Spleen (tissue), 11 donors: ENCODE measurements at regions not wholly inside any gene's neighbourhood (a gene's known extent, or its start where the extent isn't known, plus 50 kb on each side); places are given as distances from the start of the nearest gene placed in this dataset.

Experiments used
- DNase-seq: peaks from one replicate; pipeline ENCODE4 v3.0.0-alpha.2; 2020
- H3K27ac ChIP-seq, 8 donors: fragments of 200-600 bp; sonication (generic) in 7 of 8; 1 replicate in 4 of 8; 2 replicates in 4 of 8; pipeline versions ENCODE4 v1.5.0 to v1.8.0; 2016 to 2021; ENCODE audit warnings: inconsistent platforms in 4 of 8, mild to moderate bottlenecking in 4 of 8, moderate library complexity in 1 of 8
- H3K27me3 ChIP-seq, 7 donors: fragments of 200-600 bp; sonication (generic) in 6 of 7; replicated peaks in 1 of 7; 1 replicate in 4 of 7; 2 replicates in 3 of 7; pipeline versions ENCODE4 v1.5.0 to v1.8.0; 2016 to 2021; ENCODE audit warnings: inconsistent platforms in 3 of 7, mild to moderate bottlenecking in 1 of 7
- H3K36me3 ChIP-seq, 6 donors: fragments of 200-600 bp; sonication (generic) in 5 of 6; 1 replicate in 4 of 6; 2 replicates in 2 of 6; pipeline versions ENCODE4 v1.5.0 to v1.8.0; 2016 to 2021; ENCODE audit warnings: inconsistent platforms in 2 of 6
- H3K4me1 ChIP-seq, 6 donors: fragments of 200-600 bp; sonication (generic) in 5 of 6; 1 replicate in 3 of 6; 2 replicates in 3 of 6; pipeline versions ENCODE4 v1.5.0 to v1.8.0; 2016 to 2021; ENCODE audit warnings: inconsistent platforms in 3 of 6
- H3K4me3 ChIP-seq, 8 donors: fragments of 200-600 bp; sonication (generic) in 7 of 8; 1 replicate in 4 of 8; 2 replicates in 4 of 8; pipeline versions ENCODE4 v1.5.0 to v1.8.0; 2016 to 2021; ENCODE audit warnings: inconsistent platforms in 4 of 8, mild to moderate bottlenecking in 4 of 8, moderate library complexity in 2 of 8
- H3K9me3 ChIP-seq, 8 donors: fragments of 200-600 bp; sonication (generic) in 7 of 8; 1 replicate in 4 of 8; 2 replicates in 4 of 8; pipeline versions ENCODE4 v1.5.0 to v1.8.0; 2016 to 2021; ENCODE audit warnings: inconsistent platforms in 4 of 8
- POLR2A ChIP-seq, 3 donors: fragments of 450-650 bp; IDR thresholded peaks; one replicate each; pipeline ENCODE4 v1.5.1; 2017; ENCODE audit warnings: antibody characterized with exemption in 3 of 3, mild to moderate bottlenecking in 1 of 3
- POLR2AphosphoS5 ChIP-seq, 3 donors: sonication (generic); formaldehyde crosslinking; IDR thresholded peaks; one replicate each; pipeline ENCODE4 v1.5.1; 2017; ENCODE audit warnings: antibody characterized with exemption in 3 of 3
- WGBS, 5 donors: extraction: QIAGEN DNeasy Blood & Tissue Kit in 3 of 5; methylation state at CpG; one replicate each; pipeline versions ENCODE4 v1.1.5 to v1.1.7; 2013 to 2018; 5-methylcytosine and 5-hydroxymethylcytosine counted together
- intact Hi-C: fragments of 100-400 bp; cut with DNase I; formaldehyde crosslinking; loops from one replicate; pipeline ENCODE4 v1.15.0; 2023; ENCODE audit warnings: low total_unique reads
- TF ChIP-seq, protein P1 (sequence below), 11 experiments: fragments of 200-600 bp in 7 of 11; fragments of 450-650 bp in 4 of 11; sonication (generic) in 4 of 11; IDR thresholded peaks in 8 of 11; conservative IDR thresholded peaks in 3 of 11; 1 replicate in 7 of 11; 2 replicates in 4 of 11; pipeline versions ENCODE4 v1.4.0 to v1.8.0; 2016 to 2021; ENCODE audit warnings: antibody characterized with exemption in 11 of 11, inconsistent platforms in 4 of 11, mild to moderate bottlenecking in 1 of 11
- donor health status: healthy with polysubstance abuse.
- donor health status: DM: no; HTN: no; CAD: no; lungs with moderate emphysema.
- donor health status: DM: no; HTN: no; CAD: no.
- donor health status: Bipolar disorder and iron deficiency.
- donor health status: healthy.
- donor health status: DM: no; HTN: no; CAD: no.
- donor health status: DM: yes; HTN: yes; CAD: no.

DNA sequence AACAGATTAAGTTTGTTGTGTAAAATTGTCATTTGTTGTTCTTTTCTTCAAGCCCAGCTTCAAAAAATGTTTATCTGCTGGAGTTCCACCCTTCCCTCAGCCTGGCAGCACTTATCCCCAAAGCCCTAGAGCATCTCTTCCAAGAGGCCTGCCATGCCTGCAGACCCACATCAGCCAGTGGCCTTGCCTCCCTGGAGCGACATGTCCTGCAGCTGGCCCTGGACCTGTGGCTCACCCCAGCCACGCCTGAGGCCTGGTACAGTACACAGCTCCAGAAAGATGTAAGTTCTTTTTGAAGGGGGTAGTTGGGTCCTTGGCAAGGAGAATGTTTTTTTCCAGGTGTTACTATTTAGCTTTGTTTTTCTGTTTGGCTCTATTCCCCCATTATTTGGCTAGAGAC, 124.8 kb downstream of the CD164 start:
- Histone ChIP-seq H3K27ac (no peak overlapping the region), H3K27me3 (no peaks in the 10 kb centered on the region), H3K9me3 (no peaks in the 10 kb centered on the region), H3K4me1 (no peaks in the 10 kb centered on the region), H3K36me3 (no peaks in the 10 kb centered on the region), H3K4me3 (no peak overlapping the region)
- TF ChIP-seq, protein P1, sequence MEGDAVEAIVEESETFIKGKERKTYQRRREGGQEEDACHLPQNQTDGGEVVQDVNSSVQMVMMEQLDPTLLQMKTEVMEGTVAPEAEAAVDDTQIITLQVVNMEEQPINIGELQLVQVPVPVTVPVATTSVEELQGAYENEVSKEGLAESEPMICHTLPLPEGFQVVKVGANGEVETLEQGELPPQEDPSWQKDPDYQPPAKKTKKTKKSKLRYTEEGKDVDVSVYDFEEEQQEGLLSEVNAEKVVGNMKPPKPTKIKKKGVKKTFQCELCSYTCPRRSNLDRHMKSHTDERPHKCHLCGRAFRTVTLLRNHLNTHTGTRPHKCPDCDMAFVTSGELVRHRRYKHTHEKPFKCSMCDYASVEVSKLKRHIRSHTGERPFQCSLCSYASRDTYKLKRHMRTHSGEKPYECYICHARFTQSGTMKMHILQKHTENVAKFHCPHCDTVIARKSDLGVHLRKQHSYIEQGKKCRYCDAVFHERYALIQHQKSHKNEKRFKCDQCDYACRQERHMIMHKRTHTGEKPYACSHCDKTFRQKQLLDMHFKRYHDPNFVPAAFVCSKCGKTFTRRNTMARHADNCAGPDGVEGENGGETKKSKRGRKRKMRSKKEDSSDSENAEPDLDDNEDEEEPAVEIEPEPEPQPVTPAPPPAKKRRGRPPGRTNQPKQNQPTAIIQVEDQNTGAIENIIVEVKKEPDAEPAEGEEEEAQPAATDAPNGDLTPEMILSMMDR (IDR thresholded peaks at IDR 0.05 in 8 of 11, conservative IDR thresholded peaks at IDR 0.05 in 3 of 11), result no peak
- TF ChIP-seq POLR2A (IDR thresholded peaks at IDR 0.05) (no peak), POLR2AphosphoS5 (IDR thresholded peaks at IDR 0.05) (no peak)
- 88 to 95% (median 91%) methylated on average over 2 of the region's 2 CpGs for WGBS, 5 donors
- intact Hi-C loops, result no loop called here
- no peak for DNase-seq

DNA sequence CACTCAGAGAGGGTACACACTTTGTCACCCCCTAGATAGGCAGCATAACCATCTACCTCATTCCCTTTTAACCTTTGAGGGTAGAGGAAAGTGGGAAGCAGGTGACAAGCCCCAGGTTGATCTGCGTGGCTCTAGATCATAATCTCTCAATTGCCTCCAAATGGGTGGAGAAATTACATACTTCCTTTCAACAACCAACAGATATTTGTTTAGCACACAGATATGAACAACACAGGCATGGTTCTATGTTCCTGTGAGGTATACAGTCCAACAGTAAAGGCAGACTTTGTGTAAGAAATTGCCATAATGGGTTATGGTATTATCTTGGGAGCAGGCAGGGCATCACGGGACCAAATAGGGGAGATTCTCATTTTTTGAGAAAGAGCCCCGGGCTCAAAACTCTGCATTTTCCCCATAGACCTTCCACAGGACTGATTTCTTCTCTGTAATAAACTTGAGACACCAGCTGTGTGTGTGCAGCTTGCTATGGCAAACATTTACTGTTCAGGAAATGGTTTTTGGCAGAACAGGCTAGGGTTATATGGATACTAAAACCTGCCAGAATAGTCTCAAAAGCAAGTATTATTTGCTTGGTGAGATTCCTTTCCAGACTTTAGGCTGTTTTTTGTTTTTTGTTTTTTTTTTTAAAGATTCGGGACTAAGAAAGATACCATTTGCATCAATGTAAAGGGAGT, 126.2 kb downstream of the CD164 start:
- TF ChIP-seq, protein P1 (IDR thresholded peaks at IDR 0.05 in 8 of 11, conservative IDR thresholded peaks at IDR 0.05 in 3 of 11), result no peak
- no peak for TF ChIP-seq POLR2AphosphoS5 (IDR thresholded peaks at IDR 0.05)
- no peak for TF ChIP-seq POLR2A (IDR thresholded peaks at IDR 0.05)
- Histone ChIP-seq H3K4me1 (no peaks in the 10 kb centered on the region), H3K4me3 (no peak overlapping the region), H3K36me3 (no peaks in the 10 kb centered on the region), H3K9me3 (no peaks in the 10 kb centered on the region), H3K27me3 (no peaks in the 10 kb centered on the region), H3K27ac (no peak overlapping the region)
- DNase-seq, result no peak
- WGBS, 5 donors, result 61 to 71% (median 68%) methylated on average over 4 of the region's 4 CpGs
- intact Hi-C loops, result no loop called here

DNA sequence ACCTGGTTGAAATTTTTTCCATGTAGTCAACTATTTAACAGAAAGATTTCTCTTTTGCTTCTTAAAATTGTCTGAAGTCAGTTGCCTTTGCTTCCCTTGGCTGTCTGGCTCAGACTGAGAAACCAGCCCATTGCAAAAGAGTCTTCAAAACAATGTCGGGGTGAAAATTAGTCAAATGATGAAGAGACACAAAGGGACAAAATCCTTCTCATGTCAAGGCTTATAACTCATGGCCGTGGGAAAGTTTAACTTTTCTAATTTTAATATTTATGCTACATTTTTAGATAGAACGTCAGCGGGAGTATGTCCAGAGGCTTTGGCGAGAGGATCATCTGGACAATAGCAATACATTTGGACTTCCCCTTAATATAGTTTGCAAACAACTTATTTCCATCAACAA, 127.2 kb downstream of the CD164 start:
- DNase-seq, result no peak
- WGBS, 5 donors, result 91 to 93% (median 92%) methylated on average over 5 of the region's 5 CpGs
- TF ChIP-seq, protein P1 (IDR thresholded peaks at IDR 0.05 in 8 of 11, conservative IDR thresholded peaks at IDR 0.05 in 3 of 11), result no peak
- no peak for TF ChIP-seq POLR2A (IDR thresholded peaks at IDR 0.05)
- no peaks in the 10 kb centered on the region for H3K4me1 ChIP-seq
- H3K4me3 ChIP-seq, result no peak overlapping the region
- H3K36me3 ChIP-seq, result no peaks in the 10 kb centered on the region
- no peaks in the 10 kb centered on the region for H3K27me3 ChIP-seq
- intact Hi-C loops, result no loop called here
- H3K9me3 ChIP-seq, result no peaks in the 10 kb centered on the region
- no peak overlapping the region for H3K27ac ChIP-seq

DNA sequence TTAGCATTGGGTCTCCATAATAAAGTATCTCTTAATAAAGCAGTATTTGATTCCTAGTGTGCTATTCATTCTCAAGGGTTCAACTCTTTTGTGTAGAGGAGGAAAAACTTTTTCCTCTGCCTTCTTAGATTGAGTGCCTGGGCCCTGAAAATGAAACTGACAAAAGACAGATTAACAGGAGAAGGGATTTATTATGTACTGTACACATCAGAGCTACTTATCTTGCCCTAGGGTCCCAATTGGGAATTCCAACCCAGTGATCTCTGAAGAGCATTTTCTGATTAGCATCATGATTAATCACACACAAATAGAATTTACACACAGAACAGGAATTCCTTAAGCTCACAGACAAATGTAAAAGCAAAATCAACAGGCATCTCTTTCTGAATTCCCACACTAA, 128.9 kb downstream of the CD164 start:
- H3K27me3 ChIP-seq, result no peaks in the 10 kb centered on the region
- H3K27ac ChIP-seq, result no peak overlapping the region
- TF ChIP-seq, protein P1 (IDR thresholded peaks at IDR 0.05 in 8 of 11, conservative IDR thresholded peaks at IDR 0.05 in 3 of 11), result no peak
- TF ChIP-seq POLR2A (IDR thresholded peaks at IDR 0.05), result no peak
- DNase-seq, result no peak
- H3K4me1 ChIP-seq, result no peaks in the 10 kb centered on the region
- H3K4me3 ChIP-seq, result no peak overlapping the region
- intact Hi-C loops, result no loop called here
- H3K9me3 ChIP-seq, result no peaks in the 10 kb centered on the region
- no peaks in the 10 kb centered on the region for H3K36me3 ChIP-seq
